ENCODE measurements at regions not wholly inside any gene's neighbourhood (a gene's known extent, or its start where the extent isn't known, plus 50 kb on each side); places are given as distances from the start of the nearest gene placed in this dataset.

DNA sequence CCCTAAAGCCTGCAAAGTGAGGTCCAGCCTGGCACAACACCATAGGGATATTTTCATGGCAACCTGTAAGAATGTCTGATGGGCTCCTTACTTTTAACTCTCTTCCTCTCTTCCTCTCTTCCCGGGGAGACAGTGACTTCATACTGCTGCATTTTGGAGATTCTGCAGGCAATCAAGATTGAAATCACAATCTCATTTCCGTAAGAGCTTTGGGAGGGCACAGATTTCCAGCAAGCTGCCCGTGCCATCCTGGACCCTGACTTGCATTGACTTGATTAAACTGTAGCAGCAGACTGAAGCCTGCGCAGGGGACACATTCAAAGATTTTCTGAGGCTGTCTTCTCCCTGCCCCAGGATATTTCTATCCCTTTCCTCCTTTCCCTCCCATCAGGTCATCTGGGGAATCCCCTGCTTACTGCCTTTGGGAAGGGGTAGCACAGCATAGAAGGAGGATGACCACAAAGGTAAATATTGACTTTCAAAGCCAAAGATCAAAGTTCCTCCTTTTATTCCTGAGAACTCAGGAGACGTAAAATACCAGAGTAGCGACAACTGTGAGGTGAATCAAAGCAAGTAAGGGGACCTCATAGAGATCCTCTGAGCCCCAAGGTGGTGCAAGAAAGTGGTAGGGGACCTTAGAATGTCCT, 504.0 kb upstream of the ARID1B start:
- H3K4me3 ChIP-seq (ENCODE audit: low read depth, low read length) = no peak overlapping the region
- TF ChIP-seq, protein P1, sequence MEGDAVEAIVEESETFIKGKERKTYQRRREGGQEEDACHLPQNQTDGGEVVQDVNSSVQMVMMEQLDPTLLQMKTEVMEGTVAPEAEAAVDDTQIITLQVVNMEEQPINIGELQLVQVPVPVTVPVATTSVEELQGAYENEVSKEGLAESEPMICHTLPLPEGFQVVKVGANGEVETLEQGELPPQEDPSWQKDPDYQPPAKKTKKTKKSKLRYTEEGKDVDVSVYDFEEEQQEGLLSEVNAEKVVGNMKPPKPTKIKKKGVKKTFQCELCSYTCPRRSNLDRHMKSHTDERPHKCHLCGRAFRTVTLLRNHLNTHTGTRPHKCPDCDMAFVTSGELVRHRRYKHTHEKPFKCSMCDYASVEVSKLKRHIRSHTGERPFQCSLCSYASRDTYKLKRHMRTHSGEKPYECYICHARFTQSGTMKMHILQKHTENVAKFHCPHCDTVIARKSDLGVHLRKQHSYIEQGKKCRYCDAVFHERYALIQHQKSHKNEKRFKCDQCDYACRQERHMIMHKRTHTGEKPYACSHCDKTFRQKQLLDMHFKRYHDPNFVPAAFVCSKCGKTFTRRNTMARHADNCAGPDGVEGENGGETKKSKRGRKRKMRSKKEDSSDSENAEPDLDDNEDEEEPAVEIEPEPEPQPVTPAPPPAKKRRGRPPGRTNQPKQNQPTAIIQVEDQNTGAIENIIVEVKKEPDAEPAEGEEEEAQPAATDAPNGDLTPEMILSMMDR (IDR thresholded peaks at IDR 0.05; ENCODE audit: insufficient read depth, low read depth, low read length, missing control alignments) = no peak
- no peak for DNase-seq (ENCODE audit: low read depth)

DNA sequence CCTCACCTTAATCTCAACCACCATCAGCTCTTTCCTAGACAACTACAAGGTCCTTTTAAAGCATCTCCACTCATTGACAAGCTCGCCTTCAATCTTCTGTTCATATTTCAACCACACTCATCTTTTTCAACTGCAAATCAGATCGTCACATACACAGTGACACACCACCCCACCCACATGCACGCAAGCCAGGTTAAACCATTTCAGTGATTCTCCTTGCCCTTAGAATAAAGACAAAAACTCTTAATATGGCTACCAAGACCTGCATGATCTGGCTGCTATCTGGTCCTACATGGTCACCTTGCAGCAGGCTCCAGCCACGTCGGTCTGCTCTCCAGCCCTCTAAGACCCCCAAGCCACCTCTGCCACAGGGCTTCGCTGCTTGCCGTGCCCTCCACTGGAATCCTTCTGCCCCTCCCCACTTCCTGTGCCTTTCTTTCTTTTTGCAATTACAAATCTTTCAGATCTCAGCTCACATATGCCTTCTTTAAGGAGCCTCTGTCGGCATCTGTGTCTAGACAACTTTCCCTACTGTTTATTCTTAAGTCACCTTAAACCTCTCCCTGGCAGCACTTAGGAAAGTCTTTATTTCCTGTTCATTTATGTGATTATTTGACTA, 507.3 kb upstream of the ARID1B start:
- H3K4me3 ChIP-seq (ENCODE audit: low read depth, low read length) = no peak overlapping the region
- TF ChIP-seq, protein P1 (IDR thresholded peaks at IDR 0.05; ENCODE audit: insufficient read depth, low read depth, low read length, missing control alignments) = no peak
- no peak for DNase-seq (ENCODE audit: low read depth)

DNA sequence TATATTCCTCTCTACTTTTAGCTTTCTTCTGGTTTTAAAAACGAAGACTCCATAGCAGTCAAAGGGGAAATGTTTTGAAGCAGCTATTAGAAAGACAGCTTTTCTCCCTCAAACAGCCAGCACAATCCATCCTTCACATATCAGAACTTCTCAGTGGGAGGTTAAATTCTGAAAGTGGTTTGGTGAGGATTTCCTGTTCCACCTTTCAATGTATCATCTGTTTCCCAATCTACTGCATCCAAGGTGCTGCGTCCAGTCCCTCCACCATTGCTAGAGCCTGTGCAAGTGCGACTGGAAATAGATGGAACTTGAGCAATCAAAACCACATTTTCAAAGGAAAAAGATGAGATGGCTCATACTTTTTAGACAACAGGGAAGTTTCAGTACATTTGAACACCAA, 508.3 kb upstream of the ARID1B start:
- TF ChIP-seq, protein P1 (IDR thresholded peaks at IDR 0.05; ENCODE audit: insufficient read depth, low read depth, low read length, missing control alignments) = no peak
- no peak for DNase-seq (ENCODE audit: low read depth)
- no peak overlapping the region for H3K4me3 ChIP-seq (ENCODE audit: low read depth, low read length)

DNA sequence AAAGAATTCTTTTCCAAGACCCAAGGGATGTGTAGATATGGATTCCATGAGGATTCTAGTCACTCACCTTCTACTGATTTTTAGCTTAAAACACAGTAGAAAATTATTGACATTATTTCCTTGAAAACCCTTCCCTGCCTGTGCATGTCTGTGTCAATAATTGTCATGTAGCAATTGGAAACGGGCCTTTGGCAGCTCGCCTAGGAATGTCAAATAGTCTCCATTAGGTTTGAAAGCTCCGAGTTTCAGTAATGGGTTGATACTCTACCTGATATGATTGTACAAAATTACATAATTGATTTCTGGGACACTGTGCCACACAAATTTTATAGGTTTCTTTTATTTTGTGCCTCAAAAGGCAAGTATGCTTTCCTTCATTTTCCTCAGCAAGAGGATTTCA, 515.2 kb upstream of the ARID1B start:
- no peak for DNase-seq (ENCODE audit: low read depth)
- TF ChIP-seq, protein P1 (IDR thresholded peaks at IDR 0.05; ENCODE audit: insufficient read depth, low read depth, low read length, missing control alignments) = no peak
- no peak overlapping the region for H3K4me3 ChIP-seq (ENCODE audit: low read depth, low read length)

DNA sequence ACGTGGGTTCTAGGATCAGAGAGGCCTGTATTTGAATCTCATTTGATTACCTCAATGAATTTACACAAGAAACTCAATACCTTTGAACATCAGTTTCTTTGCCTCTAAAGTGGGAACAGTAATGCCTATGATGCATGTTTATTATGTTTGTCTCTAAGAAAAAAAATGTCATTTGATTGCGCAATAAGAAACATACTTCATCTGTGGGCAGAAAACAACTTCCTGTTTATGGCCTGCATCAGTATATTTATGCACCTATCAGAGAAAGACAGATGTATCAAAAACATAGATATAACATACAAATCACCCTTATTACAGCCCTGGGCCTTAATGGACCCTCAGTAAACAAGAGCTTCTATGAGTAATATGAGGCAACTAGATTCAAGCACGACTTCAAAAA, 516.4 kb upstream of the ARID1B start:
- no peak overlapping the region for H3K4me3 ChIP-seq (ENCODE audit: low read depth, low read length)
- no peak for DNase-seq (ENCODE audit: low read depth)
- TF ChIP-seq, protein P1 (IDR thresholded peaks at IDR 0.05; ENCODE audit: insufficient read depth, low read depth, low read length, missing control alignments) = no peak

DNA sequence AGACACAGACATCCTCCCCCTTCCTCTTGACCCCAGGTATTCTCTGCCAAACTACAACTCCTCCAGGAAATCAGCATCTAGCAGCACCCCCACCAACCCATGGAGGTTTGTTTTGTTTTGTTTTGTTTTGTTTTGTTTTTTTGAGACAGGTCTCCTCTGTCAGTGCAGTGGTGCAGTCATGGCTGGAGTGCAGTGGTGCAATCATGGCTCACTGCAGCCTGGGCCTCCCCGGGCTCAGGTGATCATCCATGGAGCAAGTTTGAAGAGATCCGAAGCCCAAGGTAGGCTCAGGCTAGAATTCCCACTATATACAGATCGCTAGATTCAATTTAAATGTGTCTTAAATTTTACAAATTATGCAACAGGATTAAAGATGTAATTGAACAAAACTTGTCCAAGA, 518.2 kb upstream of the ARID1B start:
- TF ChIP-seq, protein P1 (IDR thresholded peaks at IDR 0.05; ENCODE audit: insufficient read depth, low read depth, low read length, missing control alignments) = no peak
- DNase-seq (ENCODE audit: low read depth) = no peak
- H3K4me3 ChIP-seq (ENCODE audit: low read depth, low read length) = no peak overlapping the region

DNA sequence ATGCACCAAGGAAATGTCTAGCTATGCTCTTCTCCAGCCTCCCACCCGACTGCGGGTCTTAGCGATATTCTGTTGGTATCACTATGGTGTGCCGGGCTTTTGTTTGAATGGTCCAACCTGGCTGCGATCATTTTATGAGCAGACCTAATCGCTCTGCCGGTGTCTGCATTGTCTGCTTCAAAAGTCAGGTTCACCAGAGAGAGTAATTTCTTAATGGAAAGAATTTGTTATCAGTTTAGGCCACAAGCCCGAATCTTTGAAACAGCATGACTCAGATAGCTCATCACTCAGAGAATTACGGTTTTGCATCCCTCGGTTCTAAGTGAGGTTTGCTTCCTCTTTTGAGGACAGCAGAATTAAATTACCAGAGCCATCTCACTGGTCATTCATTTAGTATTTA, 521.0 kb upstream of the ARID1B start:
- DNase-seq (ENCODE audit: low read depth) = no peak
- no peak overlapping the region for H3K4me3 ChIP-seq (ENCODE audit: low read depth, low read length)
- TF ChIP-seq, protein P1 (IDR thresholded peaks at IDR 0.05; ENCODE audit: insufficient read depth, low read depth, low read length, missing control alignments) = no peak
